ENCODE measurements at regions not wholly inside any gene's neighbourhood (a gene's known extent, or its start where the extent isn't known, plus 50 kb on each side); places are given as distances from the start of the nearest gene placed in this dataset.

GRCh38 chr4:180541678-180542077, 1701.5 kb upstream of the TENM3 start:
- Mint-ChIP-seq H3K27me3 (ENCODE audit: insufficient read depth, unreplicated experiment) (peaks cover 2% of the 10 kb centered on the region), H3K4me1 (ENCODE audit: low read depth, unreplicated experiment) (no peaks in the 10 kb centered on the region), H3K36me3 (ENCODE audit: insufficient read depth, unreplicated experiment) (no peaks in the 10 kb centered on the region), H3K4me3 (ENCODE audit: unreplicated experiment) (no peak overlapping the region), H3K27ac (ENCODE audit: unreplicated experiment) (no peak overlapping the region), H3K9me3 (ENCODE audit: unreplicated experiment) (no peaks in the 10 kb centered on the region)
- ChIA-PET POLR2A (no interaction called here), CTCF (no interaction called here)
- no peaks in the 10 kb centered on the region for H3K27me3 ChIP-seq (replicated peaks; ENCODE audit: control insufficient read depth, insufficient read depth, low read length)
- DNase-seq = no peak
- no peaks in the 10 kb centered on the region for H3K36me3 ChIP-seq (ENCODE audit: control insufficient read depth, insufficient read depth, low read length)
- intact Hi-C loops (cut with micrococcal nuclease; ENCODE audit: unreplicated experiment) = no loop called here
- no peaks in the 10 kb centered on the region for H3K4me1 ChIP-seq
- no peak for TF ChIP-seq CTCF (IDR thresholded peaks at IDR 0.05; ENCODE audit: insufficient read depth in 1 of 2, low read depth in 1 of 2, low read length in 1 of 2, severe bottlenecking in 1 of 2, unreplicated experiment in 1 of 2)
- H3K9me3 ChIP-seq = no peaks in the 10 kb centered on the region
- BruUV-seq (replicated peaks) = no TSS peak
- no peak overlapping the region for H3K4me3 ChIP-seq (ENCODE audit: low read depth, low read length)

GRCh38 chr4:180542445-180543100, 1700.6 kb upstream of the TENM3 start:
- no peak overlapping the region for H3K4me3 ChIP-seq (ENCODE audit: low read depth, low read length)
- no peaks in the 10 kb centered on the region for H3K36me3 Mint-ChIP-seq (ENCODE audit: insufficient read depth, unreplicated experiment)
- no peaks in the 10 kb centered on the region for H3K36me3 ChIP-seq (ENCODE audit: control insufficient read depth, insufficient read depth, low read length)
- no peaks in the 10 kb centered on the region for H3K4me1 ChIP-seq
- no peak for DNase-seq
- POLR2A ChIA-PET = no interaction called here
- peaks cover 2% of the 10 kb centered on the region for H3K27me3 Mint-ChIP-seq (ENCODE audit: insufficient read depth, unreplicated experiment)
- intact Hi-C loops (cut with micrococcal nuclease; ENCODE audit: unreplicated experiment) = no loop called here
- H3K9me3 Mint-ChIP-seq (ENCODE audit: unreplicated experiment) = no peaks in the 10 kb centered on the region
- H3K4me1 Mint-ChIP-seq (ENCODE audit: low read depth, unreplicated experiment) = no peaks in the 10 kb centered on the region
- CTCF ChIA-PET = no interaction called here
- no peak for TF ChIP-seq CTCF (IDR thresholded peaks at IDR 0.05; ENCODE audit: insufficient read depth in 1 of 2, low read depth in 1 of 2, low read length in 1 of 2, severe bottlenecking in 1 of 2, unreplicated experiment in 1 of 2)
- H3K27me3 ChIP-seq (replicated peaks; ENCODE audit: control insufficient read depth, insufficient read depth, low read length) = no peaks in the 10 kb centered on the region
- no peak overlapping the region for H3K27ac Mint-ChIP-seq (ENCODE audit: unreplicated experiment)
- no peak overlapping the region for H3K4me3 Mint-ChIP-seq (ENCODE audit: unreplicated experiment)
- no peaks in the 10 kb centered on the region for H3K9me3 ChIP-seq
- BruUV-seq (replicated peaks) = no TSS peak

GRCh38 chr4:180550106-180550505, 1693.1 kb upstream of the TENM3 start:
- Mint-ChIP-seq H3K4me3 (ENCODE audit: unreplicated experiment) (no peak overlapping the region), H3K4me1 (ENCODE audit: low read depth, unreplicated experiment) (no peaks in the 10 kb centered on the region), H3K9me3 (ENCODE audit: unreplicated experiment) (no peaks in the 10 kb centered on the region), H3K27me3 (ENCODE audit: insufficient read depth, unreplicated experiment) (peaks cover 6% of the 10 kb centered on the region), H3K36me3 (ENCODE audit: insufficient read depth, unreplicated experiment) (no peaks in the 10 kb centered on the region), H3K27ac (ENCODE audit: unreplicated experiment) (no peak overlapping the region)
- H3K4me1 ChIP-seq = no peaks in the 10 kb centered on the region
- no peaks in the 10 kb centered on the region for H3K27me3 ChIP-seq (replicated peaks; ENCODE audit: control insufficient read depth, insufficient read depth, low read length)
- intact Hi-C loops (cut with micrococcal nuclease; ENCODE audit: unreplicated experiment) = loop anchor here (10.0 kb wide), 1 partner anchor 95 kb away; no protein-coding TSS in a partner anchor
- CTCF ChIA-PET = interaction anchor here (0.5 kb wide), 1 partner anchor 65 kb away, joined by 3 read pairs; no protein-coding TSS in a partner anchor
- no peaks in the 10 kb centered on the region for H3K9me3 ChIP-seq
- no peak overlapping the region for H3K4me3 ChIP-seq (ENCODE audit: low read depth, low read length)
- H3K36me3 ChIP-seq (ENCODE audit: control insufficient read depth, insufficient read depth, low read length) = no peaks in the 10 kb centered on the region
- TF ChIP-seq CTCF (IDR thresholded peaks at IDR 0.05; ENCODE audit: insufficient read depth in 1 of 2, low read depth in 1 of 2, low read length in 1 of 2, severe bottlenecking in 1 of 2, unreplicated experiment in 1 of 2) = peak; percentile 22
- POLR2A ChIA-PET = no interaction called here
- BruUV-seq (replicated peaks) = no TSS peak
- peak in 1 of 2 experiments; percentile 27 for DNase-seq

All from Caco-2 (cell line).